Colonic mucosa (tissue), 4 donors: ENCODE measurements at regions not wholly inside any gene's neighbourhood (a gene's known extent, or its start where the extent isn't known, plus 50 kb on each side); places are given as distances from the start of the nearest gene placed in this dataset.
"Not testable (repeated sequence)": the region's sequence is repeated elsewhere in the genome, so short reads cannot be mapped to it uniquely, and the experiment has no call there.

Source experiments
- DNase-seq: peaks from one replicate; pipeline ENCODE4 v3.0.0-alpha.2; 2020
- H3K27ac ChIP-seq: fragments of 200-600 bp; one replicate; pipeline ENCODE4 v1.8.0; 2021
- H3K27me3 ChIP-seq: fragments of 200-600 bp; one replicate; pipeline ENCODE4 v1.8.0; 2021
- H3K36me3 ChIP-seq: fragments of 200-600 bp; one replicate; pipeline ENCODE4 v1.8.0; 2021
- H3K4me1 ChIP-seq: fragments of 200-600 bp; one replicate; pipeline ENCODE4 v1.8.0; 2021; ENCODE audit warnings: mild to moderate bottlenecking
- H3K4me3 ChIP-seq: fragments of 200-600 bp; one replicate; pipeline ENCODE4 v1.8.0; 2021
- H3K9ac ChIP-seq, 2 donors: one replicate each; pipeline ENCODE4 v1.7.0; 2013; ENCODE audit warnings: control low read depth in 2 of 2, low read depth in 2 of 2, low read length in 2 of 2
- H3K9me3 ChIP-seq: fragments of 200-600 bp; one replicate; pipeline ENCODE4 v1.8.0; 2021
- CTCF ChIP-seq: fragments of 200-600 bp; IDR thresholded peaks from one replicate; pipeline ENCODE4 v1.8.0; 2022; ENCODE audit warnings: antibody characterized with exemption, mild to moderate bottlenecking
- intact Hi-C: fragments of 100-400 bp; cut with DNase I; formaldehyde crosslinking; loops from one replicate; pipeline ENCODE4 v1.14.1; 2022
- donor health status: healthy.
- donor health status: DM: no; HTN: no; CAD: no.
- donor health status: DM: no; HTN: no; CAD: no.

- DNase-seq, result no peak
- Histone ChIP-seq H3K27me3 (no peaks in the 10 kb centered on the region), H3K4me1 (no peaks in the 10 kb centered on the region), H3K4me3 (no peak overlapping the region), H3K9ac (no peak overlapping the region), H3K9me3 (no peaks in the 10 kb centered on the region), H3K36me3 (no peaks in the 10 kb centered on the region), H3K27ac (no peak overlapping the region)
- no peak for TF ChIP-seq CTCF
- intact Hi-C loops, result no loop called here
These were observed 75.3 kb upstream of the FRMPD3 start for GRCh38 chrX:107374132-107374531.

- no peaks in the 10 kb centered on the region for H3K4me1 ChIP-seq
- no peak overlapping the region for H3K27ac ChIP-seq
- no peaks in the 10 kb centered on the region for H3K27me3 ChIP-seq
- no peak overlapping the region for H3K9ac ChIP-seq
- DNase-seq, result no peak
- intact Hi-C loops, result no loop called here
- TF ChIP-seq CTCF, result no peak
- no peaks in the 10 kb centered on the region for H3K36me3 ChIP-seq
- no peak overlapping the region for H3K4me3 ChIP-seq
- H3K9me3 ChIP-seq, result no peaks in the 10 kb centered on the region
These were observed 74.6 kb upstream of the FRMPD3 start for GRCh38 chrX:107374831-107375230.

- H3K27me3 ChIP-seq, H3K36me3 ChIP-seq, H3K27ac ChIP-seq, H3K9ac ChIP-seq, H3K4me1 ChIP-seq, H3K9me3 ChIP-seq, H3K4me3 ChIP-seq, DNase-seq, intact Hi-C loops: not testable (repeated sequence)
These were observed 73.3 kb upstream of the FRMPD3 start for GRCh38 chrX:107376186-107376585.

DNA sequence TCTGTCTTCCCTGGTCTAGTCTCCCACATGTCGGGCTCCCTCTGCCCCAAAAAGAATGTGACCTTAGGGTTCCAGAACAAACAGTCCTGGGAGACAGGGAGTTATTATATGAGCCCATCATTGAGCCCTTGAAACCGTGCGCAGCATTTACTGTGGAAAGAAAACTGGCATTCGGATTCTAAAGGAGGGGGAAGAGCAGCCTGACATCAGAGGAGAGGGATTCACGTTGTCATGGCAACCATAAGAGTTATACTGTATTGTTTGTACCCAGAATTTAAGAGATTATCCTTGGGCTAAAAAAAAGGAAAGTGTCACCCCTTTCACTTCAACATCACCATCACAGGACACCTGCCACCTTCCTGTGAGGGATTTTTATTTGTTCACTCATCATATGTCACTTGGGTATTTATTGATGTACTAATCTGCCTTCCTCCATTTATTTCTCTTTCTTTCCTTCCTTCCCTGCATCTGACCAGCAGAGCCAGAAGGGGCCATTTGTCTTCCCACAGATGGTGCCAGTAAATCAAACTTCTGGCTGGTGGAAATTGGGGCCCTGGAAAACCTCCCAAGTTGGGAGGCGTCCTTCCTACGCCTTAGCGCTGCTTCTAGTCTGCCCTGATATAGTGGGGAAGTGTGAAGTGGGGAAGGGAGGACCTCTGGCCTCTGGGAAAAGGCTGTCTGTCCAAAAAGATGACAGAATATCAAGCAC, 64.9 kb upstream of the FRMPD3 start:
- no peak overlapping the region for H3K27ac ChIP-seq
- no peak for DNase-seq
- no peak for TF ChIP-seq CTCF
- H3K36me3 ChIP-seq, result no peaks in the 10 kb centered on the region
- no peaks in the 10 kb centered on the region for H3K27me3 ChIP-seq
- intact Hi-C loops, result no loop called here
- H3K9me3 ChIP-seq, result no peaks in the 10 kb centered on the region
- no peak overlapping the region for H3K9ac ChIP-seq
- no peak overlapping the region for H3K4me3 ChIP-seq
- H3K4me1 ChIP-seq, result no peaks in the 10 kb centered on the region

- DNase-seq, result no peak
- no peak overlapping the region for H3K9ac ChIP-seq
- no peaks in the 10 kb centered on the region for H3K9me3 ChIP-seq
- H3K36me3 ChIP-seq, result no peaks in the 10 kb centered on the region
- intact Hi-C loops, result no loop called here
- H3K27me3 ChIP-seq, result no peaks in the 10 kb centered on the region
- no peak overlapping the region for H3K27ac ChIP-seq
- no peak overlapping the region for H3K4me3 ChIP-seq
- TF ChIP-seq CTCF, result no peak
- H3K4me1 ChIP-seq, result no peaks in the 10 kb centered on the region
These were observed 59.7 kb upstream of the FRMPD3 start for GRCh38 chrX:107389726-107390125.

DNA sequence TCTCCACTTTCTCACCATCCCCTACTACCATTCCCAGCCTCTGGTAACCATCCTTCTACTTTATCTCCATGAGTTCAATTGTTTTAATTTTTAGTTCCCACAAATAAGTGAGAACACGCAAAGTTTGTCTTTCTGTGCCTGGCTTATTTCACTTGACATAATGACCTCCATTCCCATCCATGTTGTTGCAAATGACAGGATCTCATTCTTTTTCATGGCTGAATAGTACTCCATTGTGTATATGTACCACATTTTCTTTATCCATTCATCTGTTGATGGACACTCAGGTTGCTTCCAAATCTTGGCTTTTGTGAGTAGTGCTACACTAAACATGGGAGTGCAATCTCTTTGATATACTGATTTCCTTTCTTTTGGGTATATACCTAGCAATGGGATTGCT, 55.8 kb upstream of the FRMPD3 start:
- intact Hi-C loops, H3K4me1 ChIP-seq, H3K27ac ChIP-seq, H3K27me3 ChIP-seq, DNase-seq, H3K9ac ChIP-seq, H3K4me3 ChIP-seq, H3K36me3 ChIP-seq, H3K9me3 ChIP-seq: not testable (repeated sequence)
